SK-MEL-5 (cell line): ENCODE measurements at regions not wholly inside any gene's neighbourhood (a gene's known extent, or its start where the extent isn't known, plus 50 kb on each side); places are given as distances from the start of the nearest gene placed in this dataset.
"Not testable (repeated sequence)": the region's sequence is repeated elsewhere in the genome, so short reads cannot be mapped to it uniquely, and the experiment has no call there.

Experiments used
- DNase-seq: peaks from one replicate; pipeline ENCODE4 v3.0.0-alpha.2; 2016; ENCODE audit warnings: low read depth, low spot score
- in situ Hi-C: cut with HindIII; loops from 2 replicates; pipeline ENCODE4 v1.10.0; 2016; ENCODE audit warnings: low sequenced_read_pairs, high pct_unique_total_duplicates, low pct_unique_long_range_greater_than_20kb

DNA sequence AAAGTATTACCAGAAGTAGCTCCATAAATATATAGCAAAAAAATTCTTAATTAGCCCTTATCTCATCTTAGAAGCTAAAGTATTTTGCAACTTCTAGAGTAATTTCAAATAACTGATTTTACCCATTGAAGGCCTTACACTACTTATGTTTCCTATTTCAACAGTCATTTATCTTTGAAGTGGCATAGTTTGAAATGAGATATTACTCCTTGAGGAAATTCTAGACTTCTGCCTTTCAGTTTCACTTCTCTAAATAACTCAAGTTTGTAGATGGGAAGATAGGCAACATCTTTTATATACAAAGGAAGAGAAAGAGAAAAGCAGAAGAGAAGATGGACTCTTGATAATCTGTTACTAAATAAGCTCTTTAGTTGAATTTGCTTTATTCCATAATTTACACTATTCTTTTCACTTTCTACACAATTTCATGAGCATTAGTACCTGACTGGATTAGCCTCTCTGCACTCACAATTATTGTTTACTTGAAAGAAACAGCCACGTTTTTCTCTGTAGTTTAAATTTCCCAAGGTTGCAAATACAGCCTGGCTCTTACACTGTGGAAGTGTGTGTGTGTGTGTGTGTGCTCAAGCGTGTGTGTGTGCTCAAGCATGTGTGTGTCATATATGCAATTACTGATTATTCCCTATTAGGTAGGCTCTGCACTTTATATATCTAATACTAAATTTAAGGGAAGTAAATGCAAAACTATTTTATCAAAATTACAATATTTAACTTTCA lies 60.6 kb upstream of the EMB start:
- DNase-seq, result no peak
- in situ Hi-C loops, result no loop called here

DNA sequence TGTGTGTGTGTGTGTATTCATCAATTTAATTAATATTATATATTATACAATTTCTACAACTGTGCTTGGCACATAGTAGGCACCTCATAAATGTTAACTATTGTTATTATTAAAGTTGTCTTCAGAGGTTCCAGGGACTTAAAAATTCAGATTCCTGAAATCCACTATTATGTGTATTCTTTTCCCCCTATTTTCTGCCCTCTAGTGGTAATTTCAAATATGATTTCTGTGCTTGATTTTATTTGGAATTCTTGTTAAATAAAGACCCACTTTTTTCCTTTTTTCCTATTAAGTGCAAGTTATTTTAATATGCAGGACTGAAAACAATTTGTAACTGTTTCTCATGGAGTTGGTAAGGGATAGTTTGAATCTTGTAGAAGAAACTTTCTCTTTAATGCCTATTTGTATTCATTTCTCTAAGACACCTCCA lies 72.0 kb upstream of the EMB start:
- peak; percentile 9 for DNase-seq
- in situ Hi-C loops, result not testable (repeated sequence)

DNA sequence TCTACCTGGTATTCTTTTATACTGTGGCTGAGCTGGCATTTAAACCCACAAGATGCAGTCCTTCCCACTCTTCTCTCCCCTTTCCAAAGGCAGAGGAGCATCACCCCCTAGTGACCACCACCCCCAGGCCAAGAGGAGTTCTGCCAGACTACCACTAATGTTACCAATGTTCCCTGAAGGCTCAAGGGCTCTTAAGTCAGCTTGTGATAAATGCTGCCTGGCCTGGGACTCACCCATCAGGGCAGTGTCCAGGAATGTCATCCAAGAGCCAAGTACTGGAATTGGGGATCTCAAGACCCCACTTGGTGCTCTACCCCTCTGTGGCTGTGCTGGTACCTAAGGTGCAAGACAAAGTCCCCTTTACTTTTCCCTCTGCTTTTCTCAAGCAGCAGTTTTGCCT lies 80.0 kb upstream of the EMB start:
- in situ Hi-C loops, DNase-seq: not testable (repeated sequence)

DNA sequence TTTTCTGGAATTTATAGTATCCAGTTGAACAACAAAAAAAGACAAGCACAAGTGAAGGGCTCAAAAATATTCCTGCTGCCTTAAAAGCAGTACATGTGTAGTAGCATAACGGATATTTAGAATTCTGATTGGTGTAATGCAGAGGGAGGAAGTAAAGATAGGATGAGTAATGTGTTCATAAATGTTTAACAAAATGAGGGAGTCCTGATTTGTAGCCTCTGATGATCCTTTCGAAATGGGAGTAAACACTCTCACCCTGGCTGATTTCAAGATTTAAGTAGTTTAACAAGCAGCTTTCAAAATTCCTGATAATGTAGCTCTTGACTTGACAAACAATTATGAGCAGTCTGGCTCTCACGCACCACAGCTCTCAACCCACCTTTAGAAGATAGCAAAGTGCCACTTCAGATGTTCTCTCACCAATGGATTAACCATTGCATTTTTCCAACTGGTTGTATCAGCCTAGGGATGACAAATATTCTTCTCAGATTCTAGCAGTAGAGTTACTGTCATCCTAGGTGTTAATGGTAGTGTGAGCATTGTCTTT lies 86.5 kb upstream of the EMB start:
- DNase-seq, in situ Hi-C loops: not testable (repeated sequence)

DNA sequence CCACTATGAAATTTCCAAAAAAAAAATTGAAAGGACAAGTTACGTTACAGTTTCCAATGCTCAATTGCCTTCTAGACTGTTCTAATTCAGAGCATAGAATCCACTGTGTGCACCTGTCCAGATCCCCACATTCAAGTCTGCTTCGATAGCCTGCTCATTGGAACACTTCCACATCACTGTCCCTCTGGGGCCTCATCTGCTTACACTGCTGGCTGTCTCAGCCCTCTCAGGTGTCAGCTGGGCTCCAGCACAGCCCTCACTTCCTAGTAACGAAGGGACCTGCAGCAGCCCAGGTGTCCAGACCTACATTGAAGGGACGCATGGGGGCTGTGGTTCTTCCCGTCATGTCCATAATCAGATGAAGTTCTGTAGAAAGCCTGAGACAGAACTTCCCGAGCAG lies 94.3 kb upstream of the EMB start:
- DNase-seq, result no peak
- in situ Hi-C loops, result no loop called here

DNA sequence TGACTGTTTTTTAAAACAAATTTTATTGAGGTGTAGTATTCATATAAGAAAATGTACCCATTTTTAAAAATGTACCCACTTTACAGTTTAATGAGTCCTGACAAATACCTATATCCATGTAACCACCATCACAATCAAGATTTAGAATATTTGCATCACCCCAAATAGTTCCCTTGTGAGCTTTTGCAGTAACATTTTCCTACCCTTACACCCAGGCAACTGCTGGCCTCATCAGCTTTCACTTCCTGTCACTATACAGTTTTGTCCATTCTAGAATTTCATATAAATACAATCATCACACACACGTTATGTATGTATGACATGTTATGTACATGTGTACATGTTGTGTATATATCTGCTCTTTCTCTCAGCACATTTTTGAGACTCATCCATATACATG lies 96.4 kb upstream of the EMB start:
- in situ Hi-C loops, DNase-seq: not testable (repeated sequence)

DNA sequence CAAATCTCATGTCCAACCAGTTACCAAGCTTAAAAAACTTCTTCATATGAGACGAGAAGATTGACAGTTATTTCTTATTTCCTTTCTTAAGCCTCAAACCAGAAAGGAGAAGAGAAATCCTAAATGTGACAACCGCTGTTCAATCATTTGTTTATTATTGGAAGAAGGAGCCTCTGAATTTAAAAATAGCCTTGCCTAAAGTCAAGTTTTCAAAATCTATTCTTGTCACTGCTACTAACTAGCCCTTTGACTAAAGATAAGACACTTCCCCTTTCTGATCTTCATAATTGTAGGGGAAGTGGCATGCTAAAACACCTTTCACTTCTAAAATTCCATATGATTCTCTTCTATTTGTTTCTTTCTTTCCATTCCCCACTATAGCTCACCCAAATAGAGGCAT lies 106.2 kb upstream of the EMB start:
- in situ Hi-C loops, result no loop called here
- DNase-seq, result no peak

DNA sequence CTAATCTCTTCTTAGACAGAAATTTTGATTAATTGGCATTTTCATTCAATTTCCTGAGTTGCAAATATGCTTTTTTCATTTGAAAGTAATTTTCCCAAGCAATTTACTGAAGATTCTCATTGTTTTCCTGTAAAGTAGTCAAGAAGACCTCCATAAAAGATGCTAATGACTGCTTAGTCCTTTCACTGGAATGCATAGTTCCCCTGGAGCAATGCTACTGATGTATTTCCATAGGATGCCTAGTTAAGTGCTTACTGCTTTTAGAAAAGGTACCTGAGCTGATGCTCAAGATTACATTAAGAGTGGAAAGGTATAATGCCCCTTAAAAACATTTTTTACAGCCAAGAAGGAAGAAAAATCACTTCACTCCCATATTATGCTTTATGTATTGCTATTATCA lies 109.2 kb upstream of the EMB start:
- no peak for DNase-seq
- in situ Hi-C loops, result no loop called here

DNA sequence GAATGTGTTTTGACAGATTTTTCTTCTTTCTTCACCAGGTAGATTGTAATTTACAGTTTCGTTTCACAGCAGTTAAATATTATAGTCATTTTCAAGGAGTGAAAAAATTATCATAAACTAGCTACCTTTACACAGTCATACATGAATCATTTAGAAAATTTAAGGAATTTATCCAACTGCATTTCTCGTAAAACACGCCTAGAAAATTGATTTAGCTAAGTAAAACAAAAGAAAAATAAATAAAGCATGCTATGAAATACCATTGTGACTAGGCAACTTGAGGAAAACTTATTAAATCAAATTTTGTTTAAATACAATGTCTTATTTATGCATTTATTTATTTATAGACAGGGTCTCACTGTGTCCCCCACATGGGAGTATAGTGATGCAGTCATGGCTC lies 109.9 kb upstream of the EMB start:
- in situ Hi-C loops, result no loop called here
- DNase-seq, result no peak

DNA sequence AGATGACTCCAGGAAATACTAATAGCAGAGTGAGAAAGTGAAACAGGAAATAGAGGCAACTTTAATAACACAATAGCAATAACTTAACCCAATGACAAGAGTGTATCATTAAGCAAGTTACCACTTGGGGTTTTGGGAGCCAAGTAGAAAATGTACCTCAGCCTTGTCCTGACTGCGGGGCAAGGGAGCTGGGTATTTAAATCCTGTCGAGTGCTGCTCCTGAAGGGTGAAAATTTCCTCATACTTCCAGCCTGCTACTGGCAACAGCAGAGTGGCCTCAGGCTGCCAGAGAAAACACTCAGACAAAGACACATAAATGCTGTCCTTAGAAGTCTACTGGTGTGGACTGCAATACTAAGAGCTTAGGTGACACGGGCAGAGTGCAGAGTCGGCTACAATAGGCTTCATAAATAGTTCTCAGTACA lies 112.5 kb upstream of the EMB start:
- in situ Hi-C loops, result no loop called here
- DNase-seq, result peak; percentile 8

DNA sequence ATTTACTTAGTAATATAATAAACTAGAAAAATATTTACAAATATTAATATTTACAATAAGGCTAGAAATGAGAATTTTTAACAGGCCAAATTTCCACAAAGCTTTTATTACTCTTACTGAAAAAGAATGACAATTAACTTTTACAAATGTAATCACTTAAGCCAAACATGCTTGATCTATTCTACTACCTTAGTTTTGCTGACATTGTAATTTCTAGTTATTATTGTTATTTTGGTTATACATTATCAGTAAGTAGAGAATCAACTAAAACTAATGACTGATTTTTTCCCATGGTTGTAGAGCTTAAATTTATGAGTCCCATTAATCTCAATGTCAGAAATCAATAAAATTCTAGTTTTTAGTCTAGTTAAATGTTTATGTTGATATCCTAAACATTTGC lies 107.8 kb upstream of the PARP8 start:
- not testable (repeated sequence) for DNase-seq

DNA sequence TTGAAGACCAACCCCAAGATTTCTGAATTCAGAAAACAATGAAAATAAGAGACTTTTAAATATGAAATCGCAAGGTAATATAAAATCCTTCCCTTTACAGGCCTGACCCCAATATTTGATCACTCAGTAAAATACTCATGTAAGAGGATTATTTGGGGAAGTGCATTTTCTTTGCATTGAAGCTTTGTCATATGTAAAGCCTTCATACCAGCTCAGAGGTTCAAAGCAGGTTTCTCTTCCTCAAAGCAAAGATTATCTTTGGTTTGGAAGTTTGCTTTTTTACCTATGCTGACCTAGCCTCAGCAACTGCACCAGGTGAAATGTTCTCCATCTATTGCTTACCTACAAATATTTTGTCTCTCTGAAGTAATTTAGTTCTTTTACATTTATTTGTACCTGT lies 106.5 kb upstream of the PARP8 start:
- DNase-seq, result no peak
- in situ Hi-C loops, result no loop called here

More for the DNA sequence above, 107.8 kb upstream of the PARP8 start:
- in situ Hi-C loops, result not testable (repeated sequence)

DNA sequence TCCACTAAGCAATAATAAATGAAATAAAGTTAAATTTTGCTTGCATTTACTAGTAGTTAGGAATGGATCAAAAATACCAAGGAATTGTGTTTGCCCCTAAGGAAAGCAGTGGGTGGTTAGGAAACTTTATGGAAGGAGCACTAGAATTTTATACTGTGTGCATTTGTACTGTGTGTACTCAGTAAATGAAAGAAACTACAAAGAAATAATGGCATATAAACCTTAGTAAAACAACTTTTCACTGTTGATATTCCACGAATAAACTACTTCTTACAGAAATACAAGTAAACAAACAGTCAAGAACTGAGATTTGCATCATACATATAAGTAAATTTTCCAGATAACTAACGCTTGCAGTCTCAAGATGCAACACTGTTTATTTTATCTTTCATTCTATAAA lies 103.7 kb upstream of the PARP8 start:
- in situ Hi-C loops, result no loop called here
- no peak for DNase-seq

DNA sequence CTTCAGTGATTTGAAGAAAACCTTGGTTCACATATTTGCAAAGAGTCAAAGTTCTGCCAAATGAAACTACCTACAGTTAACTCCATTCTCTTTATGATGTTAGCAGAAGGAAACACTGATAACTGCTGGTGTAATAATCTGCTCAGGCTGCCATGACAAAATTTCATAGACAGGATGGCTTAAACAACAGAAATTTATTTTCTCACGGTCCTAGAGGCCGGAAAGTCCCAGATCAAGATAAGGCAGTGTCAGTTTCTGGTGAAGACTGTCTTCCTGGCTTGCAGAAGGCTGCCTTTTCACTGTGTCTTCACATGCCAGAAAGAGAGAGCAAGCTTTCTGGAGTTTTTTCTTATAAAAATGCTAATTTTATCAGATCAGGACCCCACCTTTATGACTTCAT lies 102.4 kb upstream of the PARP8 start:
- DNase-seq, result no peak
- in situ Hi-C loops, result no loop called here

DNA sequence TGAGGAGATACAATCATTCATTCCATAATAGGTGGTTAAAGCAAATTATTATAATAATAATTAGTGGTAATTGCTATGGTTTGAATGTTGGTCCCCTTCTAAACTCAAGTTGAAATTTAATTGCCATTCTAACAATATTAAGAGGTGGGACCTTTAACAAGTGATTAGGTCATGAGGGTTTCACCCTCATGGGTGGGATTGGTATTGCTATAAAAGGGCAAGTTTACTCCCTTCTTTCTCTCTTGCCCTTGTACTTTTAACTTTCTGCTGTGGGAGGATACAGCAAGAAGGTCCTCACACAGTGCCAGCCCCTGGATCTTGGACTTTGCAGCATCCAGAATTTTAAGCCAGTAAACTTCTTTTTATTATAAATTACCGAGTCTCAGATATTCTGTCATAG lies 101.9 kb upstream of the PARP8 start:
- no peak for DNase-seq
- in situ Hi-C loops, result no loop called here

DNA sequence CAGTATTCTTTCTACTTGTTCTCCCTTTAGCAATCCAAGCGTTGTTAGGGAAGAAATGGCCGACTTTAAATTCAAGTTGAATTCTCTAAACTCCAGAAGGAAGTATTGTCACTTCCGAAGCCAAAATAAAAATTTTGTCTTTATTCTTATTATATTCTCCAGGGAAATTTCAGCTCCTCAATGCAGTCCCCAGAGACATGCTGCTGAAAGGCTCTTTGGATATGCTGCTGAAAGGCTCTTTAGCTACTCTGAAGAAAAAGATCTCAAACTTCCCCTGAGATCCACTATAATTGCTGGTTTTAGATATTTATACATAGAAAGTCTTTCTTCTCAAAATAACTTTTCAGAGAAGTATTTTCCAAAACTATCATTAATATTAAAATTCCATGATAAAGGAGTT lies 92.3 kb upstream of the PARP8 start:
- in situ Hi-C loops, result no loop called here
- DNase-seq, result peak; percentile 69

DNA sequence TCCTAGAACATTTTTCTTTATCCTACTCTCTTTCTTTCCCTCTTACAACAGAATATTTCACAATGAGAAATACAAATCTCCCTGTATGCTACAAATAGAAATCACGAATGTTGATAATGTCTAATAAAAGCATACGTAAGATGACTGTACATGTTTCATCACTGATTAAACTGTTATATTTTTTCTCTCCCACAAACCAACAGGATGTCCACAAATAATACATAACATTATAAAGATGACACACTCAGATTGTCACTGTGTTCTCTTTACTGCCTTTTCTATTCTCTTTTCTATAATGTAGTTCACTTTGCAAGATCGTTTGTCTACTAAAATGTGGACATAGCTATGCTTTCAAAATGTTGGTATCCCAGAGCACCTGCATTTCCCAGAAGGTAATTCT lies 90.7 kb upstream of the PARP8 start:
- in situ Hi-C loops, result no loop called here
- no peak for DNase-seq

DNA sequence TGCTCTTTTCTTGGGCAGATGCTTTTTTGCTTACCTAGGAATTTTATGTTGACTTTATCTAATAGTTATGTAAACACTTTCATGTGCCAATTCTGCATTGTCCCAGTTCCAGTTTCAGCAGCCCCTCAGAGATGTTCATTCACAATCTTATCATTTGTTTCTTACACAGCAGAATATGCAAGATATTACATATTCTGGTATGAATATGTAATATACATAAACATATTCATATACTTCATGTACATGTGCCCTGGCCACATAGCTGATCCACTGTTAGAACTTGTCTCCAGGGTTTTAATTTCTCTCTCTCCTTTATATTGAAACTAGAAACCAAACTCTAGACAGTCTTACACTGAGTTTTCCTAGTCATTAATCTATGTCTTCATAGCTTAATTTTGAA lies 90.2 kb upstream of the PARP8 start:
- DNase-seq, result no peak
- in situ Hi-C loops, result no loop called here

DNA sequence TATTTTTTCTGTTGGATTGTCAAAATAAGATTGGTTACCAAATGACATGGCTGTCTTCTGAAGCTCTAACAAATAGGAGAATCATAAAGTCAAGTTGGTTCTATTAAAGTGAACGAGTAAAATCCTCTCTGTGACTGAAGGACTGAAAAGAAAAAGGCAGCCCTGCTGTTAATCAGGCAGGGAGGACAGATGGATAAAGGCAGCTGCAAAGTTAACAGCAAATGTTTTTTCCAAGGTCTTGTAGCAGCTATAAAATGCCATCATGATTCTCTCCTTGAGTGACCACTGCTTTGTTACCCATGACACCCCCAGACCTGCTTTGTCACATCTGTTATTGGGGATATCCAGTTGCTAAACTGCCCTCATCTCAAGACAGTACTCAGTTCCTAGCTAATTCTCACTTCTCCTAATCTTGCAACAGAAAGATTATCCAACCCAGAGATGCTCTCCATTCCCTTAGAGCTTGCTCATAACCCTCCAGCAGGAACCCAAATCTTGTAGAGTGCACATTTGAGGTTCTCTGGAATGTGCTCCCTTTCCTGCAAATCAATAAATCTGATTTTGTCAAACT lies 89.7 kb upstream of the PARP8 start:
- no peak for DNase-seq

More for the DNA sequence above, 89.7 kb upstream of the PARP8 start:
- in situ Hi-C loops, result no loop called here
